ENCODE measurements at regions not wholly inside any gene's neighbourhood (a gene's known extent, or its start where the extent isn't known, plus 50 kb on each side); places are given as distances from the start of the nearest gene placed in this dataset.

GRCh38 chr18:43507842-43508481 lies 230.7 kb upstream of the SYT4 start:
- intact Hi-C loops (cut with DNase I) = no loop called here
- DNase-seq (no peak), FAIRE-seq (no peak)
- Histone ChIP-seq H3K4me3 (ENCODE audit: low read length in 3 of 3) (no peak overlapping the region), H3K4me1 (ENCODE audit: control insufficient read depth in 2 of 3, insufficient read depth in 2 of 3, low read depth in 1 of 3, low read length in 3 of 3) (no peaks in the 10 kb centered on the region), H3K27ac (ENCODE audit: low read depth in 2 of 2, low read length in 2 of 2) (no peak overlapping the region), H3K9me3 (ENCODE audit: control insufficient read depth in 2 of 3, insufficient read depth in 1 of 3, low read length in 3 of 3) (peaks cover 0 to 8% (median 3%) of the 10 kb centered on the region in 3 donors), H3K9ac (ENCODE audit: low read length in 3 of 3) (no peak overlapping the region), H3K36me3 (ENCODE audit: control insufficient read depth in 2 of 3, insufficient read depth in 3 of 3, low read length in 3 of 3) (no peaks in the 10 kb centered on the region), H3K27me3 (ENCODE audit: control insufficient read depth, insufficient read depth, low read length) (no peaks in the 10 kb centered on the region)
- TF ChIP-seq, protein P1, sequence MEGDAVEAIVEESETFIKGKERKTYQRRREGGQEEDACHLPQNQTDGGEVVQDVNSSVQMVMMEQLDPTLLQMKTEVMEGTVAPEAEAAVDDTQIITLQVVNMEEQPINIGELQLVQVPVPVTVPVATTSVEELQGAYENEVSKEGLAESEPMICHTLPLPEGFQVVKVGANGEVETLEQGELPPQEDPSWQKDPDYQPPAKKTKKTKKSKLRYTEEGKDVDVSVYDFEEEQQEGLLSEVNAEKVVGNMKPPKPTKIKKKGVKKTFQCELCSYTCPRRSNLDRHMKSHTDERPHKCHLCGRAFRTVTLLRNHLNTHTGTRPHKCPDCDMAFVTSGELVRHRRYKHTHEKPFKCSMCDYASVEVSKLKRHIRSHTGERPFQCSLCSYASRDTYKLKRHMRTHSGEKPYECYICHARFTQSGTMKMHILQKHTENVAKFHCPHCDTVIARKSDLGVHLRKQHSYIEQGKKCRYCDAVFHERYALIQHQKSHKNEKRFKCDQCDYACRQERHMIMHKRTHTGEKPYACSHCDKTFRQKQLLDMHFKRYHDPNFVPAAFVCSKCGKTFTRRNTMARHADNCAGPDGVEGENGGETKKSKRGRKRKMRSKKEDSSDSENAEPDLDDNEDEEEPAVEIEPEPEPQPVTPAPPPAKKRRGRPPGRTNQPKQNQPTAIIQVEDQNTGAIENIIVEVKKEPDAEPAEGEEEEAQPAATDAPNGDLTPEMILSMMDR (IDR thresholded peaks at IDR 0.05; ENCODE audit: borderline replicate concordance, extremely low read depth, insufficient read depth) = no peak

- Histone ChIP-seq H3K36me3 (ENCODE audit: control insufficient read depth in 2 of 3, insufficient read depth in 3 of 3, low read length in 3 of 3) (no peaks in the 10 kb centered on the region), H3K9ac (ENCODE audit: low read length in 3 of 3) (no peak overlapping the region), H3K27ac (ENCODE audit: low read depth in 2 of 2, low read length in 2 of 2) (no peak overlapping the region), H3K4me3 (ENCODE audit: low read length in 3 of 3) (no peak overlapping the region), H3K9me3 (ENCODE audit: control insufficient read depth in 2 of 3, insufficient read depth in 1 of 3, low read length in 3 of 3) (peaks cover 0 to 16% (median 4%) of the 10 kb centered on the region in 3 donors), H3K4me1 (ENCODE audit: control insufficient read depth in 2 of 3, insufficient read depth in 2 of 3, low read depth in 1 of 3, low read length in 3 of 3) (no peaks in the 10 kb centered on the region), H3K27me3 (ENCODE audit: control insufficient read depth, insufficient read depth, low read length) (no peaks in the 10 kb centered on the region)
- FAIRE-seq (no peak), DNase-seq (no peak)
- TF ChIP-seq, protein P1 (IDR thresholded peaks at IDR 0.05; ENCODE audit: borderline replicate concordance, extremely low read depth, insufficient read depth) = no peak
- intact Hi-C loops (cut with DNase I) = no loop called here
Observed at GRCh38 chr18:43514747-43515146, 237.5 kb upstream of the SYT4 start.

DNA sequence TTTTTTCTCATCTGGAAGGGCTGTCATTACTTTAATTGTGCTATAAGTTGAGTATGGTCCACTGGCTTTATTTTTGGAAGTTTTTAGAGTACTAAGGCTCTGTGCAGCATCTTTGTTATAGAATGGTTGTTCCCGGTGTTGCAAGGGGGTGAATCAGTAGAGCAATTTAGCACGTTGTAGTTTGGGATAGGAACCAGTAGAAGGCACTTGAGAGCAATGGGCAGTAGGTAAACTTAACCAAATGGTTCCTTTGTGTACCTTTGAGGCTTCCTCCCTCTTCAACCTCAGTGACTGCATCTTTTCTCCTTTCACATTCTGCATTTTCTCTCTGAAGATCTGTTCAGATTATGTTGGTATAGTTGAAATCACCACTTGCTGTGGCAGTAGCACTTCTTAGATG lies 238.2 kb upstream of the SYT4 start:
- no peak overlapping the region for H3K27ac ChIP-seq (ENCODE audit: low read depth in 2 of 2, low read length in 2 of 2)
- no peak overlapping the region for H3K9ac ChIP-seq (ENCODE audit: low read length in 3 of 3)
- peaks cover 0 to 15% (median 4%) of the 10 kb centered on the region in 3 donors for H3K9me3 ChIP-seq (ENCODE audit: control insufficient read depth in 2 of 3, insufficient read depth in 1 of 3, low read length in 3 of 3)
- intact Hi-C loops (cut with DNase I) = no loop called here
- H3K4me1 ChIP-seq (ENCODE audit: control insufficient read depth in 2 of 3, insufficient read depth in 2 of 3, low read depth in 1 of 3, low read length in 3 of 3) = no peaks in the 10 kb centered on the region
- H3K4me3 ChIP-seq (ENCODE audit: low read length in 3 of 3) = no peak overlapping the region
- H3K27me3 ChIP-seq (ENCODE audit: control insufficient read depth, insufficient read depth, low read length) = no peaks in the 10 kb centered on the region
- TF ChIP-seq, protein P1 (IDR thresholded peaks at IDR 0.05; ENCODE audit: borderline replicate concordance, extremely low read depth, insufficient read depth) = no peak
- FAIRE-seq (no peak), DNase-seq (no peak)
- no peaks in the 10 kb centered on the region for H3K36me3 ChIP-seq (ENCODE audit: control insufficient read depth in 2 of 3, insufficient read depth in 3 of 3, low read length in 3 of 3)

GRCh38 chr18:43524260-43524659 lies 247.0 kb upstream of the SYT4 start:
- Histone ChIP-seq H3K9ac (ENCODE audit: low read length in 3 of 3) (no peak overlapping the region), H3K27me3 (ENCODE audit: control insufficient read depth, insufficient read depth, low read length) (no peaks in the 10 kb centered on the region), H3K36me3 (ENCODE audit: control insufficient read depth in 2 of 3, insufficient read depth in 3 of 3, low read length in 3 of 3) (no peaks in the 10 kb centered on the region), H3K27ac (ENCODE audit: low read depth in 2 of 2, low read length in 2 of 2) (no peak overlapping the region), H3K4me1 (ENCODE audit: control insufficient read depth in 2 of 3, insufficient read depth in 2 of 3, low read depth in 1 of 3, low read length in 3 of 3) (no peaks in the 10 kb centered on the region), H3K9me3 (ENCODE audit: control insufficient read depth in 2 of 3, insufficient read depth in 1 of 3, low read length in 3 of 3) (no peaks in the 10 kb centered on the region), H3K4me3 (ENCODE audit: low read length in 3 of 3) (no peak overlapping the region)
- intact Hi-C loops (cut with DNase I) = no loop called here
- TF ChIP-seq, protein P1 (IDR thresholded peaks at IDR 0.05; ENCODE audit: borderline replicate concordance, extremely low read depth, insufficient read depth) = no peak
- no peak for DNase-seq
- FAIRE-seq = no peak

Measured in kidney (tissue), 13 donors.